B cell (primary cell): ENCODE measurements at regions not wholly inside any gene's neighbourhood (a gene's known extent, or its start where the extent isn't known, plus 50 kb on each side); places are given as distances from the start of the nearest gene placed in this dataset.

Experiments
- ATAC-seq: fragments of 200-7000 bp; cut with Tn5 transposase; one replicate; pipeline ENCODE4 v1.10.0; 2021; ENCODE audit warnings: low read depth, mild to moderate bottlenecking, moderate number of reproducible peaks, moderate library complexity
- CTCF ChIA-PET: fragments of 350-600 bp; sonication (Branson Sonifier 250); formaldehyde crosslinking; loops from one replicate; lab custom pipeline; 2021; ENCODE audit warnings: antibody characterized with exemption, inconsistent platforms; lab: Charles Lee
- POLR2A ChIA-PET: fragments of 350-600 bp; sonication (Branson Sonifier 250); formaldehyde crosslinking; loops from one replicate; lab custom pipeline; 2021; ENCODE audit warnings: antibody characterized with exemption; lab: Charles Lee
- DNase-seq: peaks from one replicate; pipeline ENCODE4 v3.0.0; 2013
- H2AFZ ChIP-seq: 2 replicates; pipeline ENCODE4 v1.6.1; 2012; ENCODE audit warnings: mild to moderate bottlenecking, low read depth, low read length; ENCODE audit not compliant: insufficient read depth, poor library complexity, severe bottlenecking
- H3K27ac ChIP-seq, 2 donors: 1 replicate in 1 of 2; 2 replicates in 1 of 2; pipeline ENCODE4 v1.5.1; 2012 to 2013; ENCODE audit warnings: low read length in 2 of 2, mild to moderate bottlenecking in 2 of 2, moderate library complexity in 1 of 2
- H3K27me3 ChIP-seq, 4 experiments: fragments of 200-600 bp in 1 of 4; sonication (generic) in 1 of 4; replicated peaks in 1 of 4; 1 replicate in 2 of 4; 2 replicates in 2 of 4; pipeline versions ENCODE4 v1.6.1 to v1.7.0; 2013 to 2016; ENCODE audit warnings: low read length in 3 of 4, mild to moderate bottlenecking in 2 of 4, mixed read lengths in 1 of 4, moderate library complexity in 1 of 4; ENCODE audit not compliant: insufficient read depth in 4 of 4, control insufficient read depth in 3 of 4; ENCODE audit errors: control extremely low read depth in 1 of 4
- H3K36me3 ChIP-seq, 2 experiments: replicated peaks in 1 of 2; 1 replicate in 1 of 2; 2 replicates in 1 of 2; pipeline versions ENCODE4 v1.6.1 to v1.7.1; 2013; ENCODE audit warnings: low read length in 1 of 2; ENCODE audit not compliant: insufficient read depth in 2 of 2, control insufficient read depth in 1 of 2; ENCODE audit errors: control extremely low read depth in 1 of 2, extremely low read depth in 1 of 2
- H3K4me1 ChIP-seq, 2 donors: fragments of 200-600 bp in 1 of 2; sonication (generic) in 1 of 2; 1 replicate in 1 of 2; 2 replicates in 1 of 2; pipeline versions ENCODE4 v1.5.1 to v1.6.1; 2013 to 2017; ENCODE audit warnings: low read length in 2 of 2; ENCODE audit not compliant: control insufficient read depth in 2 of 2, insufficient read depth in 2 of 2
- H3K4me2 ChIP-seq: replicated peaks from 2 replicates; pipeline ENCODE3; 2012; ENCODE audit warnings: mild to moderate bottlenecking, low read depth, low read length; ENCODE audit not compliant: poor library complexity, severe bottlenecking
- H3K4me3 ChIP-seq, 5 experiments: fragments of 200-600 bp in 1 of 5; sonication (generic) in 1 of 5; 1 replicate in 3 of 5; 2 replicates in 2 of 5; pipeline versions ENCODE4 v1.5.1 to v1.7.0; 2011 to 2016; ENCODE audit warnings: low read length in 4 of 5, mild to moderate bottlenecking in 4 of 5, low read depth in 2 of 5, control low read depth in 1 of 5, moderate library complexity in 1 of 5; ENCODE audit not compliant: insufficient read depth in 1 of 5; ENCODE audit errors: control extremely low read depth in 1 of 5, extremely low read depth in 1 of 5
- H3K79me2 ChIP-seq: fragments of 200-600 bp; sonication (generic); one replicate; pipeline ENCODE4 v1.6.0; 2016; ENCODE audit warnings: low read length; ENCODE audit not compliant: control insufficient read depth, insufficient read depth
- H3K9ac ChIP-seq: fragments of 200-600 bp; sonication (generic); 2 replicates; pipeline ENCODE4 v1.6.1; 2017; ENCODE audit warnings: mild to moderate bottlenecking, low read length, moderate library complexity
- H3K9me3 ChIP-seq, 3 donors: one replicate each; pipeline versions ENCODE4 v1.6.1 to v1.7.1; 2013; ENCODE audit warnings: low read length in 2 of 3; ENCODE audit not compliant: control insufficient read depth in 2 of 3, insufficient read depth in 1 of 3; ENCODE audit errors: control extremely low read depth in 1 of 3
- H4K20me1 ChIP-seq: 2 replicates; pipeline ENCODE4 v1.6.0; 2012; ENCODE audit warnings: mild to moderate bottlenecking, low read length; ENCODE audit not compliant: insufficient read depth, control insufficient read depth, poor library complexity, severe bottlenecking
- H3K27ac Mint-ChIP-seq: one replicate; pipeline ENCODE4 v1.8.0; 2021; ENCODE audit warnings: mixed read lengths
- H3K27me3 Mint-ChIP-seq: one replicate; pipeline ENCODE4 v1.8.0; 2021; ENCODE audit warnings: mixed read lengths
- H3K4me1 Mint-ChIP-seq: one replicate; pipeline ENCODE4 v1.8.0; 2021; ENCODE audit warnings: mixed read lengths
- H3K4me3 Mint-ChIP-seq: one replicate; pipeline ENCODE4 v1.8.0; 2021; ENCODE audit warnings: mixed read lengths
- H3K9me3 Mint-ChIP-seq: one replicate; pipeline ENCODE4 v1.8.0; 2022; ENCODE audit warnings: mixed read lengths; ENCODE audit not compliant: insufficient read depth
- EZH2 ChIP-seq: IDR thresholded peaks from 2 replicates; pipeline ENCODE4 v1.6.1; 2012; ENCODE audit warnings: borderline replicate concordance, low read depth, mild to moderate bottlenecking, moderate library complexity, low read length; ENCODE audit not compliant: insufficient read depth, poor library complexity, severe bottlenecking
- WGBS: methylation state at CpG from one replicate; pipeline ENCODE4 v1.1.5; 2013; ENCODE audit warnings: missing lambda C conversion rate; ENCODE audit not compliant: insufficient coverage; 5-methylcytosine and 5-hydroxymethylcytosine counted together
- intact Hi-C: fragments of 100-400 bp; cut with micrococcal nuclease; formaldehyde crosslinking; loops from one replicate; pipeline ENCODE4 v1.10.0; 2022
- TF ChIP-seq, protein P1 (sequence below): fragments of 200-600 bp; IDR thresholded peaks from one replicate; pipeline ENCODE4 v1.8.0; 2022; ENCODE audit warnings: antibody characterized with exemption, mild to moderate bottlenecking

DNA sequence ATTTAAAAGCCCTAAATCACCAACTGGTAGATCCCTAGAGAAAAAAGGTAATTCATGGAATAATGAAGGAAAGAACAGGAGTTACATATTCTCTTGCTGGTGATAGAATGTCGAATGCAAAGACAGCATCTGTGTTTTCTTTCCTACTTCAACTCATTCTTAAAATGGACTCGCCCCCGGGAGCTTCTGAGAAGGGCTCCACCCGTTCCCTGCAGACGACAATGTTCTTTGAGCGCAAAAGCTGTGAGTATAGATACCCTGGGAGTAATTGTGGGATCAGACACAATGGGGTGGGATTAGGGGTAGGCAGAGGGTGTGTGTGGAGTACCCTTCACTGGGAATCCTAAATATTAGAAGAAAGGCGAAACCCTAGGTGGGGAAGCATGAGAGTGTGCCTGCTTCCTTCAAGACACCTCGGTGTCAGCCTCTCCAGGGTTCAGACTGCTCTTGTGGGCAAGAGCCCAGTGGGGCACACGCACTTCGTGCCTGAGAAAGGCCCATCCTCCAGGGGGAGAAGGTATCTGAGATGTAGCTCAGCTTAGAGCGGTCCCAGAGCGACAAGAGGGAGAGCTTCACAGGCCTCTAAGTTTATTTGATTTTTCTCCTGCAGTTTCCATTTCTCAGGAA lies 123.3 kb upstream of the DPYD start:
- H3K9me3 Mint-ChIP-seq = no peaks in the 10 kb centered on the region
- Histone ChIP-seq H3K36me3 (no peaks in the 10 kb centered on the region), H3K4me3 (no peak overlapping the region), H3K9me3 (peaks cover 0 to 10% (median 5%) of the 10 kb centered on the region in 3 donors), H3K4me1 (peaks cover 20 to 27% of the 10 kb centered on the region in 2 donors), H3K4me2 (no peak overlapping the region), H3K27ac (no peak overlapping the region), H2AFZ (no peak overlapping the region), H3K79me2 (no peaks in the 10 kb centered on the region), H3K9ac (no peak overlapping the region), H3K27me3 (peaks cover 1 to 43% (median 41%) of the 10 kb centered on the region in 4 experiments), H4K20me1 (no peaks in the 10 kb centered on the region)
- peaks cover 20% of the 10 kb centered on the region for H3K4me1 Mint-ChIP-seq
- H3K27ac Mint-ChIP-seq = no peak overlapping the region
- peak overlapping the region; percentile 60 for H3K4me3 Mint-ChIP-seq
- ChIA-PET CTCF (interaction anchor here (1.1 kb wide), 1 partner anchor 8 kb away, joined by 3 read pairs; no protein-coding TSS in a partner anchor), POLR2A (no interaction called here)
- intact Hi-C loops = no loop called here
- no peak for DNase-seq
- TF ChIP-seq EZH2 = no peak
- TF ChIP-seq, protein P1, sequence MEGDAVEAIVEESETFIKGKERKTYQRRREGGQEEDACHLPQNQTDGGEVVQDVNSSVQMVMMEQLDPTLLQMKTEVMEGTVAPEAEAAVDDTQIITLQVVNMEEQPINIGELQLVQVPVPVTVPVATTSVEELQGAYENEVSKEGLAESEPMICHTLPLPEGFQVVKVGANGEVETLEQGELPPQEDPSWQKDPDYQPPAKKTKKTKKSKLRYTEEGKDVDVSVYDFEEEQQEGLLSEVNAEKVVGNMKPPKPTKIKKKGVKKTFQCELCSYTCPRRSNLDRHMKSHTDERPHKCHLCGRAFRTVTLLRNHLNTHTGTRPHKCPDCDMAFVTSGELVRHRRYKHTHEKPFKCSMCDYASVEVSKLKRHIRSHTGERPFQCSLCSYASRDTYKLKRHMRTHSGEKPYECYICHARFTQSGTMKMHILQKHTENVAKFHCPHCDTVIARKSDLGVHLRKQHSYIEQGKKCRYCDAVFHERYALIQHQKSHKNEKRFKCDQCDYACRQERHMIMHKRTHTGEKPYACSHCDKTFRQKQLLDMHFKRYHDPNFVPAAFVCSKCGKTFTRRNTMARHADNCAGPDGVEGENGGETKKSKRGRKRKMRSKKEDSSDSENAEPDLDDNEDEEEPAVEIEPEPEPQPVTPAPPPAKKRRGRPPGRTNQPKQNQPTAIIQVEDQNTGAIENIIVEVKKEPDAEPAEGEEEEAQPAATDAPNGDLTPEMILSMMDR = no peak
- 28% methylated on average over 10 of the region's 12 CpGs for WGBS
- peaks cover 54% of the 10 kb centered on the region for H3K27me3 Mint-ChIP-seq
- no peak for ATAC-seq

DNA sequence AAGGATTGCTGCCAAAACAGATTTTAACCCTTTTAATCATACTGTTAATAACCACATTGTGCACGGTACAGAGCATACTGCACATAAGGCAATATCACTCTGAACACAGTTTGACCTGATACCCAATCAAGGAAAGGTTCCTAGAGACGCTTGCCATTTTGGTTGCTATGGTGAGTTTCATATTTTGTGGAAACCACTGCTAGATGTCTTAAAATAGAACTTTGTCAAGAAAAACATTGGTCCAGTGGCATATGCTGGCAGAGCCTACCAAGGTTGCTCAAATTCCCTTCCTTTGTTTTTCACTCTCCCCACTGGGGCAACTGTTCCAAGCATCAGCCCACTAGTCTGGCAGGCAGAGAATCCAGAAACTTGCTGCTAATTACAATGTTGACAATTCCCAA lies 114.8 kb upstream of the DPYD start:
- intact Hi-C loops = no loop called here
- Histone ChIP-seq H3K9me3 (no peaks in the 10 kb centered on the region), H3K4me3 (no peak overlapping the region), H2AFZ (no peak overlapping the region), H3K9ac (no peak overlapping the region), H3K27me3 (peaks cover 0 to 4% (median 0%) of the 10 kb centered on the region in 4 experiments), H3K4me2 (no peak overlapping the region), H3K4me1 (no peaks in the 10 kb centered on the region), H3K27ac (no peak overlapping the region), H3K36me3 (no peaks in the 10 kb centered on the region), H4K20me1 (no peaks in the 10 kb centered on the region), H3K79me2 (no peaks in the 10 kb centered on the region)
- H3K27me3 Mint-ChIP-seq = peaks cover 2% of the 10 kb centered on the region
- H3K27ac Mint-ChIP-seq = no peak overlapping the region
- POLR2A ChIA-PET = no interaction called here
- DNase-seq (no peak), ATAC-seq (no peak)
- CTCF ChIA-PET = no interaction called here
- no peak for TF ChIP-seq EZH2
- TF ChIP-seq, protein P1 = no peak
- H3K4me3 Mint-ChIP-seq = no peak overlapping the region
- no peaks in the 10 kb centered on the region for H3K4me1 Mint-ChIP-seq
- no CpG with 5 or more reads among the region's 2 CpGs for WGBS
- no peaks in the 10 kb centered on the region for H3K9me3 Mint-ChIP-seq
